ENCODE measurements at regions not wholly inside any gene's neighbourhood (a gene's known extent, or its start where the extent isn't known, plus 50 kb on each side); places are given as distances from the start of the nearest gene placed in this dataset.

- no peak for DNase-seq (ENCODE audit: low read depth in 2 of 2)
Measured at GRCh38 chr5:174191076-174191475, 145.6 kb downstream of the NSG2 start.

GRCh38 chr5:174191850-174192655 is 146.5 kb downstream of the NSG2 start:
- no peak for DNase-seq (ENCODE audit: low read depth in 2 of 2)

- no peak for DNase-seq (ENCODE audit: low read depth in 2 of 2)
Measured at GRCh38 chr5:174192901-174193300, 147.4 kb downstream of the NSG2 start.

- no peak for DNase-seq (ENCODE audit: low read depth in 2 of 2)
Measured at GRCh38 chr5:174195517-174195916, 150.0 kb downstream of the NSG2 start.

- no peak for DNase-seq (ENCODE audit: low read depth in 2 of 2)
Measured at GRCh38 chr5:174197929-174198328, 152.4 kb downstream of the NSG2 start.

GRCh38 chr5:174198541-174198940 is 153.0 kb downstream of the NSG2 start:
- DNase-seq (ENCODE audit: low read depth in 2 of 2) = no peak

GRCh38 chr5:174202996-174203395 is 157.5 kb downstream of the NSG2 start:
- DNase-seq (ENCODE audit: low read depth in 2 of 2) = no peak

GRCh38 chr5:174204535-174205313 is 159.2 kb downstream of the NSG2 start:
- no peak for DNase-seq (ENCODE audit: low read depth in 2 of 2)

- no peak for DNase-seq (ENCODE audit: low read depth in 2 of 2)
Measured at GRCh38 chr5:174205939-174206338, 160.4 kb downstream of the NSG2 start.

GRCh38 chr5:174210596-174211276 is 165.2 kb downstream of the NSG2 start:
- DNase-seq (ENCODE audit: low read depth in 2 of 2) = no peak

GRCh38 chr5:174211277-174211626 is 165.7 kb downstream of the NSG2 start:
- no peak for DNase-seq (ENCODE audit: low read depth in 2 of 2)

GRCh38 chr5:174217527-174217926 is 172.0 kb downstream of the NSG2 start:
- no peak for DNase-seq (ENCODE audit: low read depth in 2 of 2)

- no peak for DNase-seq (ENCODE audit: low read depth in 2 of 2)
Measured at GRCh38 chr5:174218162-174218561, 172.7 kb downstream of the NSG2 start.

- no peak for DNase-seq (ENCODE audit: low read depth in 2 of 2)
Measured at GRCh38 chr5:174220417-174220816, 174.9 kb downstream of the NSG2 start.

GRCh38 chr5:174221436-174221835 is 175.9 kb downstream of the NSG2 start:
- no peak for DNase-seq (ENCODE audit: low read depth in 2 of 2)

GRCh38 chr5:174221946-174222345 is 176.4 kb downstream of the NSG2 start:
- DNase-seq (ENCODE audit: low read depth in 2 of 2) = no peak

- DNase-seq (ENCODE audit: low read depth in 2 of 2) = no peak
Measured at GRCh38 chr5:174222891-174223290, 177.4 kb downstream of the NSG2 start.

GRCh38 chr5:174223355-174223754 is 177.8 kb downstream of the NSG2 start:
- DNase-seq (ENCODE audit: low read depth in 2 of 2) = no peak

GRCh38 chr5:174229068-174229467 is 183.6 kb downstream of the NSG2 start:
- DNase-seq (ENCODE audit: low read depth in 2 of 2) = no peak

- DNase-seq (ENCODE audit: low read depth in 2 of 2) = peak; percentile 6
Measured at GRCh38 chr5:174229514-174230370, 184.2 kb downstream of the NSG2 start.

- DNase-seq (ENCODE audit: low read depth in 2 of 2) = peak; percentile 62 to 63
Measured at GRCh38 chr5:174231956-174232487, 186.5 kb downstream of the NSG2 start.

All from lung microvascular endothelial cell (primary cell).